ENCODE measurements at regions not wholly inside any gene's neighbourhood (a gene's known extent, or its start where the extent isn't known, plus 50 kb on each side); places are given as distances from the start of the nearest gene placed in this dataset.

DNA sequence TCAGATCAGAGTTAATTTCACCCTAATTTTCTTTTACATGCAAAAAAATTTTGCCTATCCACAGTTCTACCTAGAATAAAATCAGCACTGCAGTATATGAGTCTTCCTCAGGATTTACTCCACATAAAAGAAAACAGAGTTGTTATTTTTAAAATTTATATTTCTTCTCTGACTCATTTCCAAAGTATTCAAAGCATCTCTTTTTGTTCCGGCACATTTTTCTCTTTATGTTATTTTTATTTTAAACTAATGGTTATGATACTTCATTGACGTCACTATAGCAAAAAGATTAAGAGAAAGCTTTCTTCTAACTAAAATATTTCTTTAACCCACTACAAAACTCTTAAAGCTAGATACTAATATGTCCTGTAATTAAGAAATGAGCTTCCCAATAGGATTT lies 590.4 kb downstream of the PRELID2 start:
- DNase-seq (no peak), ATAC-seq (no peak)
- intact Hi-C loops (cut with DNase I, micrococcal nuclease): no loop called here

DNA sequence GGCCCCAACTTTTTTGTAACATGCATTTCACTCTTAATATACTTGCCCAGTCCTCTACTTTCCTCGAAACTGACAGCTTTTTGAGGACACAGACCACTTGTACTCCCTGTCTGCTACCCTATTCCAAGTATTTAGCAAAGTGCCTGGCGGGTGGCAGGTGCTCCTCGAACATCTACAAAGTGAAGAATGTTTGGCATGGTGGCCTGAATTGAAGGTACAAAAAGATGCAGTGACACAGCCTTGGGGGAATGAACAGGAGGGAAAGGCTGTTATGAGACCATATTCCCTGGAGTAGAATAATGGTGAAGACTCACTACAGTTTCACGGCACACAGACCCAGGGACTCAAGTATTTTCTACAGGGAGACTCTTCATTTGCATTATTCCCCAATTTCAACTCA lies 590.9 kb downstream of the PRELID2 start:
- ATAC-seq (no peak), DNase-seq (no peak)
- intact Hi-C loops (cut with DNase I, micrococcal nuclease): no loop called here

DNA sequence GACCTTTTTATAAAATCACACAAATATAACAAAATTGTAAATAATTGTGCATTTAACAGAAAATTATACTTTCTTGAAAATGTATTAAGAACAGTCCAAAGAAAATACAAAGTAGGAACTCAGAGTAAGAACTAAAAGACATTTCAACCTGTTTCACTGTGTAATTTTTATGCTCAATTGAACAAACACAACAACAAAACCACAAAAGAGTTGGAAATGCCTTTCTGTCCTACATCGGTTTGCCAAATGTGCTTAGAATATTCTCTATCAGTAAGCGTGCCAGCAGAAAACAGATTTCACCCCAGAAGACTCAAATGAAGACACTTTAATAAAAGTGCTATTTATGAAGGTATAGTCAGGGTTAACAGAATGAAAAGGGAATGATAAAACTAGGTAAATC lies 592.1 kb downstream of the PRELID2 start:
- ATAC-seq (no peak), DNase-seq (no peak)
- intact Hi-C loops (cut with DNase I, micrococcal nuclease): no loop called here

DNA sequence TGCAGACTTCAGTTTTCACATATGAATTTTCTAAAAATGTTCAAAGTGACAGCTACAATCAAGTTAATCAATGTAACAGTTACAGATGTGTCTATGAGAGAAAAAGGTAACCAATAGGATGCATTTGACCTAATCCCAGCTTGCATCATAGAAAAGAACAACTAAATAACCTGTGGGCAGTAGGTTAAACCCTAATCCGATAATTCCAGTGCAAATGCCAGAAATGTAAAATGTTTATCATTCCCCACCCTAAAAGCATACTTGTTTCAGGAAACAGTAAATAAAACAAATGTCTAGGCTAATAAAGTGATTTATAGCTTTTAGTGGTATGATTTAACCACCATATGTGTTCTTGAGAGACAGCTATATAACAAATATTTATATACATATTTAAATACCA lies 592.6 kb downstream of the PRELID2 start:
- intact Hi-C loops (cut with DNase I, micrococcal nuclease): no loop called here
- DNase-seq (no peak), ATAC-seq (no peak)

DNA sequence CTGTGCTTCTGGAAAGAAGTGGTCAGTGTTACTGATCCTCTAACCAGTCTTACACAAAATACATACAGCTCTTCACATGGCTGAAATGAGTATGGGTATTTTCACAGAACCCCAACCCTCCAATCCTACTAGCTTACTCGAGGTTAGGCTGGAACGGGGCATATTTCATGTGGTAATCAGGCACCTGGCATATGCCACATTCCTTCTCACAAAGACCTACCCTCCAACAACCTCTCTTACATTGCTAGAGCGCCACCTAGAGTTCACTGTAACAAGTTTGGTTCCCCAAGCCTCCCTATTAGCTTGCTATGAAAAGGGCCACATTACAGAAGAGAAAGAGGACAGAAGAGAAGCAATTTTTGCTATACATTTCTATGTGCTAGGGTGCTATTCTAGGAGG lies 597.3 kb downstream of the PRELID2 start:
- ATAC-seq: peak; percentile 60

DNA sequence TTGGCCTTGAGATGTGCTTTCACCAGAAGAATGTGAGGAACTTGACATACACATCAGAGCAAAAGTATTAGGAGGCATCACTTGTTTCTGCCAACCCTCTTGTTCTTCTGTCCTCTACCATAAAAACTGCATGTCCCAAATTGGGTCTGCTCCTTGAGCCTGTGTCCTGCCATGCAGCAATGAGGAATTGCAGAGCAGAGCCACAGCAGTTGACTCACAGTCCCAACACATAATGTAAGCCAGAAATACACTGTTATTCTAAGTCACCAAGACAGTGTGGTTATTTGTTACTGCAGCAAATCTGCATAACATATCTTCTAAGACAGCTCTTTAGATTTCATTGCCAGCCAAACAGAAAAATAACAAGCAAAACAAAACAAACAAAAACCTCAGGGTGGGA lies 598.2 kb downstream of the PRELID2 start:
- DNase-seq (no peak), ATAC-seq (no peak)
- intact Hi-C loops (cut with DNase I, micrococcal nuclease): no loop called here

More for the DNA sequence above, 597.3 kb downstream of the PRELID2 start:
- intact Hi-C loops (cut with DNase I, micrococcal nuclease): no loop called here
- DNase-seq: peak in 1 of 2 donors; percentile 19

DNA sequence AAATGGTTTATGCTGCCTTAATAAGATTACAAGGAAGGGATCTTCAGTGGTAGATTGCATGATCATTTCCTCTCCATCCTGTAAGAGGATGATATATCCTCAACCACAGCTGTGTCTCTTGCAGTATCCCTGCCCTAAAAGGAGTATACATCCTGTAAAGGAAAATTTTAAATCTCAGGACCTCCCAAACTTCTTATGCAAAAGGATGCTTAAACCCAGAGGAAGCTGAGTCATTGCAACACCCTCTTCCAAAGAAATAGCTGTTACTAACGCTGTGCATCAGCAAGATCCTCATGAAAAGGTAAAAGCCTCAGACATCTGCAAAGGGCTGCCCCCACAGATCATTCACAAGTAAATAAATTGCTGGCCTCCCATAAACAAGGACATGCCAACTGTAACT lies 599.0 kb downstream of the PRELID2 start:
- DNase-seq: no peak
- intact Hi-C loops (cut with DNase I, micrococcal nuclease): no loop called here
- no peak for ATAC-seq

DNA sequence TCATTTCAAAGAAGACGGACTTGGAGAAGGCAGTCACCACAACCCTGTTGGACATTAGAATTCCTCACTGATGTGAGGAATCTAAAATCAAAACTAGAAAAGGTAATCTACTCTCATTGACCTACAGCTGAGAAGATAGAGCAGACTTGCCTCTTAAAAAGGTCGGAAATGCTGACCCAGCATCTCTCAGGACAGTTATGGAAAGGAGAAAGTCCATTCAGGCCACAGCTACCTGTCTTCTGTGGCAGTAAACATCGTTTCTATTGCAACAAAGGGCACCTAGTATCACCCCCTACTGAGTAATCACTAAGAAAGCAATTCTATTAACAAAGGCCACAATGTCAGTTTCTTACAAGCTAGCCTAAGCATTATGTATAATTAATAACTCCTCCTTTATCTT lies 601.7 kb downstream of the PRELID2 start:
- no peak for DNase-seq
- intact Hi-C loops (cut with DNase I, micrococcal nuclease): no loop called here
- ATAC-seq: no peak

DNA sequence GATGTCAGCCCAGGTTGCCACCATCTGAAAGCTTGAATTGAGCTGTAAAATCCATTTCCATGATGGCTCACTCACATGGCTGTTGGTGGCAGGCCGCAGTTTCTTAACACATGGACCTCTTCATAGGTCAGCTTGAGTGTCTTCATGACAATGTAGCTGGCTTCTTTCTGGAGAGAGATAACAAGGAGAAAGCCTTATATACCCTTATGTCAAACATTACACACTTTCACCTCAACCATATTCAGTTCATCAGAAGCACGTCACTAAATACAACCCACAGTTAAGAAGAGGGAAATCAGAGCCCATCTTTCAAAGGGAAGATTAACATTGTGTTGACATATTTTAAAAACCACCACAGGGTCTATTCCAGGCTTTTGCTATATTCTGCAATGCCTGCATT lies 604.4 kb downstream of the PRELID2 start:
- intact Hi-C loops (cut with DNase I, micrococcal nuclease): no loop called here
- no peak for DNase-seq
- ATAC-seq: no peak

DNA sequence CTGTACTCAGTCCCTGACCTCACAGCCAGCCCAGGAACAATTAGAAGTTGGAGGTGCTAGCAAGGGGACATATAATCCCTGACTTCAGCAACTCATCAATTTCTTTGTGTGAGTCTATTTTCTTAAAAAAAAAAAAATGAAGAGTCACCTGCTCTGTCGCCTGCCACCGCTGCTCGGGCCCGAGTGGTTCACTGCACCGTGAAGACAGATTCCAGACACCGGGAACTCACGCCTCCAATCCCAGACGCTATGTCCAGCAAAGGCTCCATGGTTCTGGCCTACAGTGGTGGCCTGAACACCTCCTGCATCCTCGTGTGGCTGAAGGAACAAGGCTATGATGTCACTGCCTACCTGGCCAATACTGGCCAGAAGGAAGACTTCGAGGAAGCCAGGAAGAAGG lies 606.6 kb downstream of the PRELID2 start:
- intact Hi-C loops (cut with DNase I, micrococcal nuclease): no loop called here
- no peak for DNase-seq
- no peak for ATAC-seq

DNA sequence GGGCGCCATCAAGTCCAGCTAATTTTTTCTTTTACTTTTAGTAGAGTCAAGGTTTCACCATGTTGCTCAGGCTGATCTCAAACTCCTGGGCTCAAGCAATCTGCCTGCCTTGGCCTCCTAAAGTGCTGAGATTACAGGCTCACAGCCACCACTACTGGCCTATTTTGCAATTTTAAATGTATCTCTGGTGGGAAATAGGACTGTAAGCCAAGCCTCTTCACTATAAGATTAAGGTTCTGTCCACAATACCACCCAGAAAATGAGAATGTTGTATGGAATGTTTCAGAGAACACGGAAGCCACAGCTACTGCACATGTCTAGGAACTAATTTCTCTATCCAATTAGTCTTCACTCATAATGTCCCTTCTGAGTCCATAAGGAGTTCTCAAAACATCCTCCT lies 607.3 kb downstream of the PRELID2 start:
- no peak for DNase-seq
- intact Hi-C loops (cut with DNase I, micrococcal nuclease): no loop called here
- ATAC-seq: no peak

DNA sequence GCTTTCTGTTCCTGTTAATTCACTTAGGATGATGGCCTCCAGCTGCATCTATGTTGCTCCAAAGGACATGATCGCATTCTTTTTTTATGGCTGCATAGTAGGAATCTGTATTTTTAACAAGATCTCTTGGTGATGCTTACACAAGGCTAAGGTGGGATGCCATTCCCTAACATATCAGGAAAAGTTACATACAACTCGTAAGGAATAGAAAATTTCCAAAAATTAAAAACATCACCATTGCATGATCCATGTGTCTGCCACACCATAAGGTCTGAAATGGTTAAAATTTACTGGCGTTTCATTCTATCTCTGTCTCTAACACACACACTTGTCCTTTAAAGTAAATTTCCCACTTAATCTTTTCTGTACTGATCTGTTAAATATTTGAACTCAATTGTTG lies 608.4 kb downstream of the PRELID2 start:
- no peak for DNase-seq
- intact Hi-C loops (cut with DNase I, micrococcal nuclease): no loop called here
- ATAC-seq: no peak

DNA sequence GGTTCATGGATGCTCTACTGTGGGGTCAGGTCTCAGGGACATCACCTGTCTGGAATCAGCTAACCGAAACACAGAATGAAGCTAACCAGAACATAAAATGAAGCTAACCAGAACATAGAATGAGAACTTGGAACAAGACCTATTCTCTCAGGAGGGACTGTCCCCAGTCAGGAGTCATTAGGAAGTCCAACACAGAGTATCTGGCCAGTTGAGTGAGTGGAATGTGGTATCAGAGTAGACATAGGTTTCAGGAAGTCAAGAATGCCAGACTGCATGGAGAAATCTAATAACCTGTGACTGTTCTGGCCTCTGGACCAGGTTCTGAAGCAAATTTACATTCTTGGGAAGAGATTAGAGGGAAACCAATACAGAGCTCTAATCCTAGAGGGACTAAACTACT lies 609.6 kb downstream of the PRELID2 start:
- ATAC-seq (no peak), DNase-seq (no peak)
- intact Hi-C loops (cut with DNase I, micrococcal nuclease): no loop called here

DNA sequence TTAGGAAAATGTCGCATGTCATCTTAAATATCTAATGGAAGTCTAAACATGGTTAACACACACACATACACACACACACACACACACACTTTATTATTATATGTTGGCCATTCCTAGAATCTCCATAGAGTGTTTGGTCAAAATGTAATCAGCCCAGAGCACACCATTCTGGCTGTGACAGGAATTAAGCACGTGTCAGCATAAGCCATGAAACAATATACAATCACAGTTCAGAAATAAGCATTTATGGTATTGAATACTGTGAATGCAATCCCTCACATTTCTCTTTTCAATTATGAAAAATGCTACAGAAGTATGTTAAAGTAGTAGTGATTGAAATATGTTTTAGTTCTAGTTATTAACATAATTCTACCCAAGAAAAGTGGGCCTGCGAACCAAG lies 611.6 kb downstream of the PRELID2 start:
- DNase-seq (no peak), ATAC-seq (no peak)
- intact Hi-C loops (cut with DNase I, micrococcal nuclease): no loop called here

DNA sequence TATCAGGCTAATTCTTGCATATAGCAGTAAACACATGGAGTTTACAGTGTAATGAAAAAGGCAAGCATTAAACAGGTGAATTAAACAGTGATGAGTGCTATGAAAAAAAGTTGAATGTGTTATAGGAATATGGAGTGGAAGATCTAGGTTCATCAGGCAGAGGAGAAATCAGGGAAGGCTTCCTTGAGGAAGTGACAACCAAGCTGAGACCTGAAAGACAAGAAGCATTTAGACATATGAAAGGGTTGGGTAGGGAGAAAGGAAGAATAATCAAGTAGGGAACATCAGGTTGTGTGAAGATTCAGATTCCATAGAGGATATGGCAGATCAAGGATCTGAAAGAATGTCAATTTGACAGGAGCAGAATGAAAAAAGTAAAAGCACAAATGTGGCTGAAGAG lies 612.5 kb downstream of the PRELID2 start:
- intact Hi-C loops (cut with DNase I, micrococcal nuclease): no loop called here
- ATAC-seq: no peak
- DNase-seq: no peak

DNA sequence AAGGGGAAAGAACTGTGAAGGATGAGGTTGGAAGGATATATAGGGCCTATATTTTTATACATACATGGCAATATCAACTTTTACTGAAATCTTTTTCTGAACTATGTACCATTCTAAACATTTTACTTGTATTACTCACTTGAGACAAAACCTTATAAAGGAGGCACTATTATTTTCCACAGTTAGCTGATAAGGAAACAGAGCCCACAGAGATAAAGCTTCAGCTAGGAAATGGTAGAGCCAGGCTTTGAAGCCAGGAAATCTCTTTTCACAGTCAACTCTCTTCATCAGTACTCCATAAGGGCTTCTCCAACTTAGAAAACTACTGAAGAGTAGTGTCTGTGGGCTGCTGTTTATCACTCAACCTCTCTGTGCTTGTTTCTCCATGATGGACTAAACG lies 613.7 kb downstream of the PRELID2 start:
- no peak for DNase-seq
- intact Hi-C loops (cut with DNase I, micrococcal nuclease): no loop called here

DNA sequence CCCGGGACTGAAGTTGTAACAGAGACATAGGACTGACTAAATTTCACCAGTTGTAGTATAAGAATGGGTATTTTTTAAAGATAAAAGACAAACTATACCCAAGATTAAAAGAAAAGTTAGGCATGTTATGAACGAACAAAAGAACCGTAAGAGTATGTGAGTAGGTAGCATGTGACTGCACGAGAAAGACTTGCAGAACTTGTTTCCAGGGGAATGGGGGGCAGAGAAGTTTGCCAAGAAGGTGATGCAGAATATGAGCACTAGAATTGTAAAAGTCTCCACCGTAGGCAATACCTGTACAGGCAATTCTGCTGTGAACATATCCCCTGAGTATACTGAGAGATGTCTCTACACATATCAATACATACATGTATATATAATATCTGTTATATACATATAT lies 614.7 kb downstream of the PRELID2 start:
- no peak for ATAC-seq
- intact Hi-C loops (cut with DNase I, micrococcal nuclease): no loop called here
- DNase-seq: no peak

More for the DNA sequence above, 613.7 kb downstream of the PRELID2 start:
- ATAC-seq: no peak

DNA sequence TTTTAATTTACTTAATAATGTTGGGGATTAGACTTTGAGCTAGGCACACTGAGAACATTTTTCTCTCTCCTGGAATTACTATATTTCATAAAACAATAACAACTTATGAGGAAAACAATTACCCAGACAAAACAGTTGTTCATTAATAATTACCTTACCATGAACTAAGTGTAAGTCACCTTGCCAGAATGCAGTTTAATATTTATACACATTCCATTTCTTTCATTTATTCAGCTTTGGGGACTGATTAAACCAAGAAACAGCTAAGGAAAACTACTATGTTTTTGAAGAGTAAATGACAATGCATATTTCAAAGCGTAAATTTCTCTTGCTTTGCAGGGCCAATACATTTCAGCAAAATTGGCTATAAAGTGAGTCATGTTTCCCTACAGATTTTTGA lies 616.2 kb downstream of the PRELID2 start:
- DNase-seq: no peak
- intact Hi-C loops (cut with DNase I, micrococcal nuclease): no loop called here
- ATAC-seq: no peak

DNA sequence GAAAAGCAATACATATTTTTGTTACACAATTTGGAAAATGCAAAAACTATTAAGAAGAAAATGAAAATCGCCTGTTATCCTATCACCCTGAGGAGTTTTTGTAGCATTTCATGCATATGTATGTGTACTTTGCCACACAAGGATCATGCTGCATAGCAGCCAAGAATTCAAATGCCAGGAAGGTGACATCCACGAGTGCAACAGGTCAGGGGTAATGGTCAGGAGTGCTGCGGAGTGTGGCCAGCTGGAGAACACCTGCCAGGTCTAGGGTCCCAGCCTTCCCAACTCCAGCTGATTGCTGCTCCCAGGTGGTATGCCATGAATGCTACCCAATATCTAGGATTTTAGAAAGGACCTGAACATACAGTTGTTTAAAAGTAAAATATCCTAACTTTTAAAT lies 617.1 kb downstream of the PRELID2 start:
- ATAC-seq (no peak), DNase-seq (no peak)
- intact Hi-C loops (cut with DNase I, micrococcal nuclease): no loop called here

DNA sequence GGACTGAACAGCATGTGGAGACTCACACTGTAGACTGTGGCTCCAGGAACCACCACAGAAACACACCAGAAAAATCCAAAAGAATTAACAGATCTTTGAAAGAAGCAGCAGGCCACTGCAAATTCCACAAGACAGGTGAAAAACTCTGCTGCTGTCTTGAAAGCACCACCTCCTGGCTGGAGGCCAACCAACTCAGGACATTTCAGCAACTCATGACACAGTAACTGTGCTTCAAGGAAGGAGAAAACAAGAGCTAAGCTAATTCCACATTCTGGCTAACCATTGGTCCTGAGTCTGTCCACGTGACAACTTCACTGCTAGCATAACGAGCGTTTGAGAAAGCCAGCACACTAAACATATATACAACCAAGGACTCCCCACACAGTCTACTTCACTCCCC lies 625.1 kb downstream of the PRELID2 start:
- intact Hi-C loops (cut with DNase I, micrococcal nuclease): no loop called here
- ATAC-seq (no peak), DNase-seq (no peak)

DNA sequence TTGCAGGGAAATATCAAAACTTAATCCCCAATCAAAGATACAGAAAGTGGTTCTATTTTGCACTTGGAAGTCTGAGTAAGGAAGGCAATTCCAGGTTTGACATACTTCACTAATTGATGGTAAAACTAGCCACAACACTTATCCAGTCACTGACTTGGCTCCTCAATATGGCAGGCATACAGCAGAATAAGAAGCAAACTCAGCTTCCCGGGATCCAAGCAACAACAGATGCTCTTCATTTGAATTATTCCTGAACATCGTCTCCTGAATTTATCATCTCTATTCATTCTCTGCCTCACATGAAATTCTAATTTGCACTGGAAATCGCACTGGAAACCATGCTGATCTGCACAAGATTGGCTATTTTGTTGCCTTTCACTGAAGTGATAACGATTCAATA lies 629.6 kb downstream of the PRELID2 start:
- DNase-seq (no peak), ATAC-seq (no peak)
- intact Hi-C loops (cut with DNase I, micrococcal nuclease): no loop called here

DNA sequence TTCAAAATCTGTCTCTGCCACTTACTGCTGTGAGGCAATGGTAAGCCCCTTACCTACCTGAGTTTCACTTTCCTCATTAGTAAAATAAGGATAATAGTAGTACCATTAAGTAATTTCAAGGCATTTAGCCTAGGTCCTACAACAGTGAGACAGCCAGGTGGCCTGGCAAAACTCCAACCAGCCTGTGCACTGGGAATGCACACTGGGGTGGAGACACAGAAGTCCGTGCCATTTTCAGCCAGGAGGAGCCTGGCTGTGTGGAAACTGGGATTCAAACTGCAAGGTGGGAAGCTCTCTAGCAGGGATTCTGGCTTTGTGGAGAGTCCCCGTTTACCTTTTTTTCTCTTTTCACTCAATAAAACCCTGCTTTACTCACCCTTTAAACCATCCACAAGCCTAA lies 630.4 kb downstream of the PRELID2 start:
- ATAC-seq (no peak), DNase-seq (no peak)
- intact Hi-C loops (cut with DNase I, micrococcal nuclease): no loop called here
